Endothelial cell of umbilical vein (primary cell): ENCODE measurements at regions not wholly inside any gene's neighbourhood (a gene's known extent, or its start where the extent isn't known, plus 50 kb on each side); places are given as distances from the start of the nearest gene placed in this dataset.

Experiments used
- BruUV-seq: library from RNA; stranded (reverse); fragments of 400-500 nt; replicated peaks from 2 replicates; lab custom pipeline; 2021; lab: Mats Ljungman, UMichigan
- CTCF ChIA-PET: fragments of 300-600, 350-600 bp; sonication (Branson Sonifier 250); formaldehyde crosslinking; loops from one replicate; lab custom pipeline; 2021; ENCODE audit warnings: antibody characterized with exemption, inconsistent platforms; lab: Charles Lee
- POLR2A ChIA-PET: fragments of 300-600, 350-600 bp; sonication (Branson Sonifier 250); formaldehyde crosslinking; loops from one replicate; lab custom pipeline; 2021; ENCODE audit warnings: antibody characterized with exemption, inconsistent platforms; lab: Charles Lee
- DNase-seq: peaks from one replicate; pipeline ENCODE4 v3.0.0-alpha.2; 2011; ENCODE audit warnings: low read depth, low spot score
- FAIRE-seq: peaks from 2 replicates; lab custom pipeline; 2011; peaks lifted over from hg19 to GRCh38; lab: Jason Lieb, UNC
- H2AFZ ChIP-seq: 2 replicates; pipeline ENCODE4 v1.6.0; 2012; ENCODE audit warnings: low read depth, low read length, control low read depth, inconsistent platforms
- H3K27ac ChIP-seq: 2 replicates; pipeline ENCODE4 v1.5.1; 2011; ENCODE audit warnings: low read depth, mild to moderate bottlenecking, control low read depth, low read length, moderate library complexity; ENCODE audit not compliant: insufficient read depth
- H3K27me3 ChIP-seq, 2 experiments: 2 replicates each; pipeline versions ENCODE4 v1.6.0 to v1.6.1; 2011; ENCODE audit warnings: low read length in 2 of 2, mixed read lengths in 1 of 2; ENCODE audit not compliant: control insufficient read depth in 2 of 2, insufficient read depth in 2 of 2
- H3K36me3 ChIP-seq, 2 experiments: 2 replicates in 1 of 2; 3 replicates in 1 of 2; pipeline ENCODE4 v1.5.1; 2011; ENCODE audit warnings: low read length in 2 of 2, mild to moderate bottlenecking in 1 of 2, moderate library complexity in 1 of 2; ENCODE audit not compliant: control insufficient read depth in 2 of 2, insufficient read depth in 2 of 2; ENCODE audit errors: extremely low read depth in 1 of 2
- H3K4me1 ChIP-seq: 3 replicates; pipeline ENCODE4 v1.5.1; 2011; ENCODE audit warnings: mild to moderate bottlenecking, low read length; ENCODE audit not compliant: control insufficient read depth, insufficient read depth; ENCODE audit errors: extremely low read depth
- H3K4me2 ChIP-seq: 2 replicates; pipeline ENCODE4 v1.6.1; 2011; ENCODE audit warnings: low read length, control low read depth, mixed read lengths; ENCODE audit not compliant: insufficient read depth
- H3K4me3 ChIP-seq, 3 experiments: fragments of 200-600 bp in 1 of 3; sonication (generic), shearing (Covaris generic) in 1 of 3; replicated peaks in 1 of 3; 2 replicates each; pipeline ENCODE4 v1.5.1; 2011 to 2016; ENCODE audit warnings: control low read depth in 3 of 3, low read length in 3 of 3, mild to moderate bottlenecking in 2 of 3, inconsistent platforms in 1 of 3, low read depth in 1 of 3, moderate library complexity in 1 of 3; ENCODE audit not compliant: insufficient read depth in 1 of 3
- H3K79me2 ChIP-seq: 2 replicates; pipeline ENCODE4 v1.6.0; 2012; ENCODE audit warnings: low read length, inconsistent platforms; ENCODE audit not compliant: control insufficient read depth, insufficient read depth
- H3K9ac ChIP-seq: replicated peaks from 2 replicates; pipeline ENCODE3; 2011; ENCODE audit warnings: low read length, control low read depth; ENCODE audit not compliant: insufficient read depth; ENCODE audit errors: extremely low read depth
- H3K9me1 ChIP-seq: replicated peaks from 3 replicates; pipeline ENCODE4 v1.6.0; 2011; ENCODE audit warnings: mild to moderate bottlenecking, low read length; ENCODE audit not compliant: control insufficient read depth, insufficient read depth; ENCODE audit errors: extremely low read depth
- H3K9me3 ChIP-seq: replicated peaks from 2 replicates; pipeline ENCODE4 v1.5.1; 2012; ENCODE audit warnings: low read length, inconsistent platforms; ENCODE audit not compliant: control insufficient read depth, insufficient read depth
- H4K20me1 ChIP-seq: replicated peaks from 2 replicates; pipeline ENCODE3; 2011; ENCODE audit warnings: mild to moderate bottlenecking, low read length; ENCODE audit not compliant: control insufficient read depth, insufficient read depth; ENCODE audit errors: extremely low read depth
- EZH2 ChIP-seq: IDR thresholded peaks from 2 replicates; pipeline ENCODE4 v1.6.1; 2012; ENCODE audit warnings: borderline replicate concordance, low read depth, mild to moderate bottlenecking, moderate library complexity, low read length, inconsistent platforms; ENCODE audit not compliant: severe bottlenecking
- FOS ChIP-seq: IDR thresholded peaks from 2 replicates; pipeline ENCODE4 v1.6.1; 2011; ENCODE audit warnings: mild to moderate bottlenecking, low read length, moderate library complexity, borderline replicate concordance; ENCODE audit not compliant: insufficient read depth
- GATA2 ChIP-seq: IDR thresholded peaks from 2 replicates; pipeline ENCODE4 v1.7.0; 2011; ENCODE audit warnings: low read depth, mild to moderate bottlenecking, moderate library complexity, mixed read lengths, low read length; ENCODE audit not compliant: insufficient read length, insufficient read depth
- JUN ChIP-seq: IDR thresholded peaks from 2 replicates; pipeline ENCODE4 v1.6.1; 2011; ENCODE audit warnings: borderline replicate concordance, low read depth; ENCODE audit not compliant: insufficient read length, insufficient read depth
- MYC ChIP-seq: IDR thresholded peaks from one replicate; pipeline ENCODE4 v1.6.1; 2011; ENCODE audit warnings: mild to moderate bottlenecking, low read depth, low read length
- POLR2A ChIP-seq: IDR thresholded peaks from 2 replicates; pipeline ENCODE4 v1.6.1; 2012; ENCODE audit warnings: low read depth, mild to moderate bottlenecking, control low read depth, low read length
- POLR2AphosphoS5 ChIP-seq: IDR thresholded peaks from 2 replicates; pipeline ENCODE4 v1.6.1; 2012; ENCODE audit warnings: low read depth, mild to moderate bottlenecking, control low read depth, low read length, moderate library complexity; ENCODE audit not compliant: insufficient read depth
- dilution Hi-C: fragments of 300-500 bp; cut with MboI; formaldehyde crosslinking; loops from one replicate; pipeline ENCODE4 v1.15.0; 2019; ENCODE audit warnings: low sequenced_read_pairs; ENCODE audit not compliant: extremely low pct_ligation_motif_present
- intact Hi-C: fragments of 100-400 bp; cut with micrococcal nuclease; formaldehyde crosslinking; loops from one replicate; pipeline ENCODE4 v1.10.0; 2022
- TF ChIP-seq, protein P1 (sequence below), 2 donors: IDR thresholded peaks; 1 replicate in 1 of 2; 2 replicates in 1 of 2; pipeline ENCODE4 v1.5.1; 2011; ENCODE audit warnings: low read length in 2 of 2, mild to moderate bottlenecking in 2 of 2, moderate library complexity in 2 of 2, control low read depth in 1 of 2, inconsistent platforms in 1 of 2, low read depth in 1 of 2; ENCODE audit not compliant: insufficient read depth in 1 of 2; ENCODE audit errors: extremely low read depth in 1 of 2
- TF ChIP-seq, protein P2 (sequence below): IDR thresholded peaks from 2 replicates; pipeline ENCODE4 v1.6.1; 2011; ENCODE audit not compliant: insufficient read depth, insufficient read length

DNA sequence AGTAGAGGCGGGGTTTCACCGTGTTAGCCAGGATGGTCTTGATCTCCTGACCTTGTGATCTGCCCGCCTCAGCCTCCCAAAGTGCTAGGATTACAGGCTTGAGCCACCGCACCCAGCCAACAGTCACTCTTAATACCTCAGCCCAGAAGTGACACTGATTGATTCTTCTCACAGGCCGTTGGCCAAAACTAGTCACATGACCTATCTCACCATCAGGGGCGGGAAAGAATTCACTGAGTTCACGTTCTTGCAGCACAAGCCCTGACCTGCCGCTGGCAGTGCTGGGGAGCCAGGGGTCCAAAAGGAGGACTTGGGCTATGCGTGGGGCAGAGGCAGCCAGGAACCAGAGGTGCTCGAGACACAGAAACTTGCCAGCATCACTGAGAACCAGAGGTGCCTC is 55.0 kb upstream of the CPLX2 start:
- H3K27ac ChIP-seq, result no peak overlapping the region
- ChIA-PET POLR2A (no interaction called here), CTCF (no interaction called here)
- no peak overlapping the region for H3K4me3 ChIP-seq
- BruUV-seq, result no TSS peak
- DNase-seq (no peak), FAIRE-seq (no peak)
- no peaks in the 10 kb centered on the region for H3K9me1 ChIP-seq
- TF ChIP-seq, protein P1, sequence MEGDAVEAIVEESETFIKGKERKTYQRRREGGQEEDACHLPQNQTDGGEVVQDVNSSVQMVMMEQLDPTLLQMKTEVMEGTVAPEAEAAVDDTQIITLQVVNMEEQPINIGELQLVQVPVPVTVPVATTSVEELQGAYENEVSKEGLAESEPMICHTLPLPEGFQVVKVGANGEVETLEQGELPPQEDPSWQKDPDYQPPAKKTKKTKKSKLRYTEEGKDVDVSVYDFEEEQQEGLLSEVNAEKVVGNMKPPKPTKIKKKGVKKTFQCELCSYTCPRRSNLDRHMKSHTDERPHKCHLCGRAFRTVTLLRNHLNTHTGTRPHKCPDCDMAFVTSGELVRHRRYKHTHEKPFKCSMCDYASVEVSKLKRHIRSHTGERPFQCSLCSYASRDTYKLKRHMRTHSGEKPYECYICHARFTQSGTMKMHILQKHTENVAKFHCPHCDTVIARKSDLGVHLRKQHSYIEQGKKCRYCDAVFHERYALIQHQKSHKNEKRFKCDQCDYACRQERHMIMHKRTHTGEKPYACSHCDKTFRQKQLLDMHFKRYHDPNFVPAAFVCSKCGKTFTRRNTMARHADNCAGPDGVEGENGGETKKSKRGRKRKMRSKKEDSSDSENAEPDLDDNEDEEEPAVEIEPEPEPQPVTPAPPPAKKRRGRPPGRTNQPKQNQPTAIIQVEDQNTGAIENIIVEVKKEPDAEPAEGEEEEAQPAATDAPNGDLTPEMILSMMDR (IDR thresholded peaks at IDR 0.05; ENCODE audit: extremely low read depth in 1 of 2, insufficient read depth in 1 of 2, low read depth in 1 of 2, low read length in 2 of 2), result no peak
- TF ChIP-seq FOS (no peak), POLR2AphosphoS5 (no peak), MYC (no peak), GATA2 (no peak), POLR2A (no peak), EZH2 (no peak), JUN (no peak)
- TF ChIP-seq, protein P2, sequence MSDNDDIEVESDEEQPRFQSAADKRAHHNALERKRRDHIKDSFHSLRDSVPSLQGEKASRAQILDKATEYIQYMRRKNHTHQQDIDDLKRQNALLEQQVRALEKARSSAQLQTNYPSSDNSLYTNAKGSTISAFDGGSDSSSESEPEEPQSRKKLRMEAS, result no peak
- no peaks in the 10 kb centered on the region for H4K20me1 ChIP-seq
- H3K9ac ChIP-seq, result no peak overlapping the region
- peaks cover 4% of the 10 kb centered on the region for H3K9me3 ChIP-seq
- H3K27me3 ChIP-seq, result no peaks in the 10 kb centered on the region
- H3K36me3 ChIP-seq, result no peaks in the 10 kb centered on the region
- no peaks in the 10 kb centered on the region for H3K79me2 ChIP-seq
- no peaks in the 10 kb centered on the region for H3K4me1 ChIP-seq
- dilution Hi-C loops, result no loop called here
- intact Hi-C loops, result no loop called here
- H3K4me2 ChIP-seq, result no peak overlapping the region
- H2AFZ ChIP-seq, result no peak overlapping the region
